SKM-1 treated with dmso at 0.1 percent for 144 hours (cell line): ENCODE measurements at regions not wholly inside any gene's neighbourhood (a gene's known extent, or its start where the extent isn't known, plus 50 kb on each side); places are given as distances from the start of the nearest gene placed in this dataset.

Source experiments
- DNase-seq: peaks from one replicate; lab custom pipeline; 2025; ENCODE audit not compliant: unreplicated experiment; lab: John Stamatoyannopoulos, UW

GRCh38 chr5:128877476-128877875, 87.8 kb upstream of the SLC27A6 start:
- DNase-seq = no peak

GRCh38 chr5:128881502-128882018, 83.7 kb upstream of the SLC27A6 start:
- DNase-seq = no peak

- DNase-seq = no peak
Observed at GRCh38 chr5:128885649-128886255, 79.5 kb upstream of the SLC27A6 start.

GRCh38 chr5:128895122-128895521, 70.2 kb upstream of the SLC27A6 start:
- DNase-seq = no peak

- DNase-seq = no peak
Observed at GRCh38 chr5:128896675-128897074, 68.6 kb upstream of the SLC27A6 start.

- DNase-seq = no peak
Observed at GRCh38 chr5:128903550-128903949, 61.7 kb upstream of the SLC27A6 start.

- no peak for DNase-seq
Observed at GRCh38 chr5:128904805-128905567, 60.3 kb upstream of the SLC27A6 start.

- peak; percentile 40 for DNase-seq
Observed at GRCh38 chr5:128905568-128906110, 59.6 kb upstream of the SLC27A6 start.

- no peak for DNase-seq
Observed at GRCh38 chr5:128913551-128913950, 51.7 kb upstream of the SLC27A6 start.
